GM12878 (cell line): ENCODE measurements at regions not wholly inside any gene's neighbourhood (a gene's known extent, or its start where the extent isn't known, plus 50 kb on each side); places are given as distances from the start of the nearest gene placed in this dataset.

Source experiments
- ATAC-seq: fragments of 200-7000 bp; cut with Tn5 transposase; 3 replicates; pipeline ENCODE4 v1.9.1; 2020; ENCODE audit warnings: mild to moderate bottlenecking, moderate library complexity
- BruUV-seq: library from RNA; stranded (reverse); fragments of 400-500 nt; replicated peaks from 2 replicates; lab custom pipeline; 2021; lab: Mats Ljungman, UMichigan
- CTCF ChIA-PET: fragments of 300-600 bp; sonication (Branson Sonifier 250); formaldehyde crosslinking; extraction: SDS; loops from one replicate; lab custom pipeline; 2021; ENCODE audit warnings: inconsistent platforms; lab: Yijun Ruan, JAX
- POLR2A ChIA-PET: fragments of 350-600 bp; formaldehyde crosslinking; extraction: SDS; loops from one replicate; lab custom pipeline; 2021; ENCODE audit warnings: inconsistent platforms; lab: Charles Lee
- RAD21 ChIA-PET: fragments of 300-600 bp; sonication (Branson Sonifier 250); formaldehyde crosslinking; loops from one replicate; lab custom pipeline; 2023; ENCODE audit warnings: antibody characterized with exemption; ENCODE audit not compliant: unreplicated experiment; lab: Charles Lee
- SMC1A ChIA-PET: fragments of 300-600 bp; sonication (Branson Sonifier 250); formaldehyde crosslinking; loops from one replicate; lab custom pipeline; 2023; ENCODE audit not compliant: unreplicated experiment, uncharacterized antibody; lab: Charles Lee
- DNase-seq: peaks from one replicate; pipeline ENCODE4 v3.0.0-alpha.2; 2011; ENCODE audit warnings: low read depth, low spot score
- FAIRE-seq: peaks from 3 replicates; lab custom pipeline; 2011; peaks lifted over from hg19 to GRCh38; lab: Jason Lieb, UNC
- H2AFZ ChIP-seq: 2 replicates; pipeline ENCODE4 v1.6.0; 2011; ENCODE audit warnings: low read depth, low read length, control low read depth; ENCODE audit not compliant: control insufficient read depth
- H3K27ac ChIP-seq: 2 replicates; pipeline ENCODE4 v1.5.1; 2011; ENCODE audit warnings: control low read depth; ENCODE audit not compliant: control insufficient read depth, insufficient read depth
- H3K27me3 ChIP-seq, 2 experiments: replicated peaks in 1 of 2; 2 replicates each; pipeline versions ENCODE4 v1.6.0 to v1.6.1; 2011; ENCODE audit warnings: low read length in 1 of 2; ENCODE audit not compliant: control insufficient read depth in 2 of 2, insufficient read depth in 2 of 2
- H3K36me3 ChIP-seq, 2 experiments: 2 replicates each; pipeline ENCODE4 v1.5.1; 2011; ENCODE audit warnings: low read length in 1 of 2; ENCODE audit not compliant: control insufficient read depth in 2 of 2, insufficient read depth in 2 of 2
- H3K4me1 ChIP-seq: 2 replicates; pipeline ENCODE4 v1.6.1; 2011; ENCODE audit warnings: mild to moderate bottlenecking, low read length, moderate library complexity, mixed read lengths; ENCODE audit not compliant: control insufficient read depth, insufficient read depth
- H3K4me2 ChIP-seq: 2 replicates; pipeline ENCODE4 v1.6.0; 2011; ENCODE audit warnings: control low read depth; ENCODE audit not compliant: control insufficient read depth, insufficient read depth
- H3K4me3 ChIP-seq: fragments of 200-600 bp; sonication (generic); 2 replicates; pipeline ENCODE4 v1.5.1; 2016
- H3K79me2 ChIP-seq: 2 replicates; pipeline ENCODE4 v1.6.0; 2011; ENCODE audit warnings: low read length; ENCODE audit not compliant: control insufficient read depth, insufficient read depth
- H3K9ac ChIP-seq: 2 replicates; pipeline ENCODE4 v1.8.0; 2011; ENCODE audit warnings: low read length, control low read depth, mixed read lengths; ENCODE audit not compliant: control insufficient read depth, insufficient read depth
- H3K9me3 ChIP-seq: replicated peaks from 3 replicates; pipeline ENCODE4 v1.5.1; 2011; ENCODE audit warnings: mild to moderate bottlenecking, low read length; ENCODE audit not compliant: control insufficient read depth, insufficient read depth
- H4K20me1 ChIP-seq: 2 replicates; pipeline ENCODE4 v1.6.0; 2011; ENCODE audit not compliant: control insufficient read depth, insufficient read depth
- ATF7 ChIP-seq: fragments of 450-650 bp; IDR thresholded peaks from 2 replicates; pipeline ENCODE4 v1.6.1; 2016; ENCODE audit warnings: low read depth, mild to moderate bottlenecking
- BMI1 ChIP-seq: fragments of 450-650 bp; IDR thresholded peaks from 2 replicates; pipeline ENCODE4 v1.6.1; 2016; ENCODE audit warnings: mild to moderate bottlenecking, moderate library complexity, borderline replicate concordance
- BRCA1 ChIP-seq: IDR thresholded peaks from 2 replicates; pipeline ENCODE4 v1.6.1; 2011; ENCODE audit warnings: low read depth, low read length, improper control_type of control experiment
- CREB1 ChIP-seq: IDR thresholded peaks from 2 replicates; pipeline ENCODE4 v1.6.1; 2012; ENCODE audit warnings: low read depth, mild to moderate bottlenecking, inconsistent platforms
- EP300 ChIP-seq, 2 experiments: fragments of 150-350 bp in 1 of 2; IDR thresholded peaks; 2 replicates each; pipeline ENCODE4 v1.6.1; 2011 to 2012; ENCODE audit warnings: low read depth in 2 of 2, low read length in 2 of 2, borderline replicate concordance in 1 of 2, improper control_type of control experiment in 1 of 2, inconsistent platforms in 1 of 2; ENCODE audit not compliant: control insufficient read depth in 1 of 2
- FOS ChIP-seq: IDR thresholded peaks from 3 replicates; pipeline ENCODE4 v1.6.1; 2011; ENCODE audit warnings: borderline replicate concordance; ENCODE audit not compliant: insufficient read length; ENCODE audit errors: extremely low read depth
- FOXK2 ChIP-seq: fragments of 450-650 bp; IDR thresholded peaks from 2 replicates; pipeline ENCODE4 v1.6.1; 2017; ENCODE audit warnings: mild to moderate bottlenecking, moderate library complexity
- HDGF ChIP-seq: fragments of 450-650 bp; IDR thresholded peaks from 2 replicates; pipeline ENCODE4 v1.6.1; 2016; ENCODE audit warnings: antibody characterized with exemption
- MLLT1 ChIP-seq: fragments of 450-650 bp; IDR thresholded peaks from 2 replicates; pipeline ENCODE4 v1.6.1; 2016; ENCODE audit warnings: mild to moderate bottlenecking
- MXI1 ChIP-seq: fragments of 150-350 bp; IDR thresholded peaks from 2 replicates; pipeline ENCODE4 v1.6.1; 2011; ENCODE audit warnings: low read depth, mild to moderate bottlenecking, inconsistent platforms, low read length, improper control_type of control experiment
- MYC ChIP-seq: IDR thresholded peaks from 2 replicates; pipeline ENCODE4 v1.6.1; 2011; ENCODE audit warnings: mild to moderate bottlenecking, low read length, moderate library complexity, inconsistent platforms; ENCODE audit not compliant: insufficient read depth, insufficient replicate concordance, insufficient read length, severe bottlenecking
- RAD21 ChIP-seq: IDR thresholded peaks from 2 replicates; pipeline ENCODE4 v1.6.1; 2011; ENCODE audit warnings: mild to moderate bottlenecking, low read depth, low read length, moderate library complexity; ENCODE audit not compliant: insufficient read depth
- RFX5 ChIP-seq: IDR thresholded peaks from 2 replicates; pipeline ENCODE4 v1.6.1; 2011; ENCODE audit warnings: low read depth, low read length, improper control_type of control experiment
- SPI1 ChIP-seq: IDR thresholded peaks from 2 replicates; pipeline ENCODE4 v1.6.1; 2011; ENCODE audit warnings: low read depth, mild to moderate bottlenecking, low read length, moderate library complexity, borderline replicate concordance; ENCODE audit not compliant: insufficient read depth
- ZBTB33 ChIP-seq: fragments of 450-650 bp; IDR thresholded peaks from 2 replicates; pipeline ENCODE4 v1.6.1; 2017; ENCODE audit warnings: mild to moderate bottlenecking
- WGBS: methylation state at CpG from one replicate; pipeline ENCODE4 v1.1.6; 2016; ENCODE audit warnings: low lambda C conversion rate; ENCODE audit not compliant: insufficient replicate concordance, insufficient coverage; ENCODE audit errors: missing lambda C conversion rate; 5-methylcytosine and 5-hydroxymethylcytosine counted together
- in situ Hi-C: fragments of 300-500 bp; cut with MboI; formaldehyde crosslinking; loops from 9 replicates; pipeline ENCODE4 v1.14.3; 2018; ENCODE audit warnings: mixed read lengths
- intact Hi-C: fragments of 100-400 bp; cut with micrococcal nuclease; formaldehyde crosslinking; loops from one replicate; pipeline ENCODE4 v1.14.2; 2022; ENCODE audit not compliant: unreplicated experiment
- TF ChIP-seq, protein P1 (sequence below): fragments of 450-650 bp; IDR thresholded peaks from 2 replicates; pipeline ENCODE4 v1.6.1; 2017; ENCODE audit warnings: antibody characterized with exemption, mild to moderate bottlenecking, moderate library complexity
- TF ChIP-seq, protein P2 (sequence below): IDR thresholded peaks from 2 replicates; pipeline ENCODE4 v1.6.1; 2012; ENCODE audit warnings: low read depth, low read length, improper control_type of control experiment

DNA sequence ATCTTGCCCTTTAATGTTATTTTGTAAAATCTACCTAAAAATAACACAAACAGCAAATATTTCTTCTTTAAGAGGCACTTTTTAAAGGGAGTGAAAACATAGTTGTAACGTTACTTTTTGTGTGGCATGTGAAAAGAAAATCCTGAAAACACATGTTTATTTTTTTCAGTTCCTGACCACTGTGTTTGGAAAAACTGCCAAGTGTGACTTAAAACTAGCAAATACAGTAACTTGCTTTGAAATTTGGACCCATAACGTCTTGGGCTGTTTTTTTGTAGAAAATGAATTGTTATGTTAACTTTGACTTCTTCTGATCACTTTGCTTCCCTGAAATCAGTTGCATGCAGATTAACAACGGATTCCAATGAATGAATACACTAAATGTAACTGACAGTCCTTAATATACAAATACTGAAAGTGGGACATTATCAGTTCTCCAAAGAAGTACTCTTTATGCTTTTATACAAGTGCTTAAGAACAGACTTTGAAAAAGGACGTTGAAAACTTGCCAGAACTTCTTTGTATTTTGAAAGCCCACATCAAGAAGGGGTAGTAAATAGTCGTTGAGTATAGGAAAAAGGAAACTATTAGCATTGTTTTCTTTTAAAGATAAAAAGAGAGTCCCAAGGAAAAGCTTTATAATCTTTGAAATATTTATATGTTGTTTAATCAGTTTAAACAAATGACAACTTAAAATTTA lies 96.1 kb upstream of the ZEB2 start:
- RAD21 ChIA-PET, result no interaction called here

More for the DNA sequence above, 96.1 kb upstream of the ZEB2 start:
- 5% methylated on average over 5 of the region's 5 CpGs for WGBS
- CTCF ChIA-PET, result no interaction called here
- no peaks in the 10 kb centered on the region; the same call in 1 of the 3 replicates for H3K9me3 ChIP-seq
- FAIRE-seq (no peak), DNase-seq (no peak), ATAC-seq (no peak)
- intact Hi-C loops (no loop called here), in situ Hi-C loops (no loop called here)
- H4K20me1 ChIP-seq, result no peaks in the 10 kb centered on the region
- H3K79me2 ChIP-seq, result no peaks in the 10 kb centered on the region
- H2AFZ ChIP-seq, result no peak overlapping the region
- SMC1A ChIA-PET, result no interaction called here
- H3K36me3 ChIP-seq, result no peaks in the 10 kb centered on the region
- no TSS peak for BruUV-seq
- no peak overlapping the region for H3K27ac ChIP-seq
- POLR2A ChIA-PET, result no interaction called here
- no peak overlapping the region for H3K4me2 ChIP-seq
- 0 out of 4 replicates have a peak, but pooled peaks cover 0 to 4% of the 10 kb centered on the region in 2 experiments for H3K27me3 ChIP-seq
- H3K9ac ChIP-seq, result no peak overlapping the region
- TF ChIP-seq RFX5 (no peak), MYC (no peak), MLLT1 (no peak), BMI1 (no peak), EP300 (IDR thresholded peaks at IDR 0.05; ENCODE audit: borderline replicate concordance in 1 of 2, control insufficient read depth in 1 of 2, low read depth in 2 of 2, low read length in 2 of 2) (no peak), ATF7 (no peak), FOXK2 (no peak), SPI1 (no peak), RAD21 (no peak), HDGF (no peak), ZBTB33 (no peak), CREB1 (no peak), BRCA1 (no peak), MXI1 (no peak), FOS (no peak)
- TF ChIP-seq, protein P1, sequence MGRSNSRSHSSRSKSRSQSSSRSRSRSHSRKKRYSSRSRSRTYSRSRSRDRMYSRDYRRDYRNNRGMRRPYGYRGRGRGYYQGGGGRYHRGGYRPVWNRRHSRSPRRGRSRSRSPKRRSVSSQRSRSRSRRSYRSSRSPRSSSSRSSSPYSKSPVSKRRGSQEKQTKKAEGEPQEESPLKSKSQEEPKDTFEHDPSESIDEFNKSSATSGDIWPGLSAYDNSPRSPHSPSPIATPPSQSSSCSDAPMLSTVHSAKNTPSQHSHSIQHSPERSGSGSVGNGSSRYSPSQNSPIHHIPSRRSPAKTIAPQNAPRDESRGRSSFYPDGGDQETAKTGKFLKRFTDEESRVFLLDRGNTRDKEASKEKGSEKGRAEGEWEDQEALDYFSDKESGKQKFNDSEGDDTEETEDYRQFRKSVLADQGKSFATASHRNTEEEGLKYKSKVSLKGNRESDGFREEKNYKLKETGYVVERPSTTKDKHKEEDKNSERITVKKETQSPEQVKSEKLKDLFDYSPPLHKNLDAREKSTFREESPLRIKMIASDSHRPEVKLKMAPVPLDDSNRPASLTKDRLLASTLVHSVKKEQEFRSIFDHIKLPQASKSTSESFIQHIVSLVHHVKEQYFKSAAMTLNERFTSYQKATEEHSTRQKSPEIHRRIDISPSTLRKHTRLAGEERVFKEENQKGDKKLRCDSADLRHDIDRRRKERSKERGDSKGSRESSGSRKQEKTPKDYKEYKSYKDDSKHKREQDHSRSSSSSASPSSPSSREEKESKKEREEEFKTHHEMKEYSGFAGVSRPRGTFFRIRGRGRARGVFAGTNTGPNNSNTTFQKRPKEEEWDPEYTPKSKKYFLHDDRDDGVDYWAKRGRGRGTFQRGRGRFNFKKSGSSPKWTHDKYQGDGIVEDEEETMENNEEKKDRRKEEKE, result no peak
- TF ChIP-seq, protein P2, sequence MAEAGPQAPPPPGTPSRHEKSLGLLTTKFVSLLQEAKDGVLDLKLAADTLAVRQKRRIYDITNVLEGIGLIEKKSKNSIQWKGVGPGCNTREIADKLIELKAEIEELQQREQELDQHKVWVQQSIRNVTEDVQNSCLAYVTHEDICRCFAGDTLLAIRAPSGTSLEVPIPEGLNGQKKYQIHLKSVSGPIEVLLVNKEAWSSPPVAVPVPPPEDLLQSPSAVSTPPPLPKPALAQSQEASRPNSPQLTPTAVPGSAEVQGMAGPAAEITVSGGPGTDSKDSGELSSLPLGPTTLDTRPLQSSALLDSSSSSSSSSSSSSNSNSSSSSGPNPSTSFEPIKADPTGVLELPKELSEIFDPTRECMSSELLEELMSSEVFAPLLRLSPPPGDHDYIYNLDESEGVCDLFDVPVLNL, result no peak
- no peaks in the 10 kb centered on the region for H3K4me1 ChIP-seq
- H3K4me3 ChIP-seq, result no peak overlapping the region
